ENCODE measurements at regions not wholly inside any gene's neighbourhood (a gene's known extent, or its start where the extent isn't known, plus 50 kb on each side); places are given as distances from the start of the nearest gene placed in this dataset.

DNA sequence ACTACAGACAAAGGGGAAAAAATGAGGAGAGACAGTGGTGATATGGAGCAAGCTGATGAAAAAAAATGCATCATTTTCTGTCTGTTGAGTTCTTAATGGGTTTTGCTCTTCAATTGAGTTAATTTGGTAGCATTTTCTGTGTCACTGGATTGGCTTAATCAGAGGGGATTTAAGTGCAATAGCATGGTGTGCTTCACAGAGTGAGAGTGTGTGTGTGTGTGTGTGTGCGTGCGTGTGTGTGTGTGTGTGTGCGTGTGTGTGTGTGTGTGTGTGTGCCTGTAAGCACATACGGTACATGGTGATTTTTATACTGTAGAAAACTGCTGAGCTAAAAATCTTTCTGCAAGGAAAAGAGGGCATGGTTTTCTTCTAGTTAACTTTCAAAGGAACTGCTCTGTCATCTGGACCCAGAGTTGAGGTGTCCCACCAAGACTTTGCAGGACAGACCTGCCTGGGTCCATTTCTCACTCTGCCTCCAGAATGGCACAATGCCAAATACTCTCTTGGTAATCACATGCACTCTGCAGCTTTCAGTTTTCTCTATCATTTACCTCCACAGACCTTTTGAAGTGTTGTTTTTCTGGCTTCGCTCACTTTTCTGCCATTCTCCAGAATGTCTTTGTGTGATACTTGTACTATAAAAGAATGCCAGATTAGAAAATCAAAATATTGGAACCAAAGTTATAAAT is 952.6 kb upstream of the SOX9 start:
- TF ChIP-seq CTCF (IDR thresholded peaks at IDR 0.05): no peak
- H3K36me3 ChIP-seq: no peaks in the 10 kb centered on the region
- no peaks in the 10 kb centered on the region for H3K9me3 ChIP-seq
- H3K27ac ChIP-seq: no peak overlapping the region
- no peaks in the 10 kb centered on the region for H3K4me1 ChIP-seq
- no peak overlapping the region for H3K4me3 ChIP-seq
- intact Hi-C loops (cut with DNase I): no loop called here
- H3K27me3 ChIP-seq: no peaks in the 10 kb centered on the region
- no peak for DNase-seq (ENCODE audit: low spot score in 2 of 2)

DNA sequence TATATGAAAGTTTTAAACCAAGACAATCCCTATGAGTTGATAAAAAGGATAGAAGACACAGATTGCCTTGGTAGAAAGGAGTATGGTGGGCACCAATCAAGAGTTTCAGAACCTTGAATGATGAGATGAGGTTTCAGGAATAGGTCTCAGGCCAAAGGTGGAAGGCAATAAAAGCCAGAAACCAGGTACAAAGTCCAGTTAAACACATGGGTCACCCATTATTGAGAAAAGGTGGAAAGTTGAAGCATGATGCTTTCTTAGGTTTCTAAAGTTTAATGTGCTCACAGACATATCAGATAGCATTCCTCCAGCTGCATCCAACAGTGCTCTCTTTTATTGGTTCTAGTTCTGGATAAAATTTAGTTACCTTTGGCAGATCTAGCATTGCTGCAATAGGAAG is 950.8 kb upstream of the SOX9 start:
- TF ChIP-seq CTCF (IDR thresholded peaks at IDR 0.05): no peak
- intact Hi-C loops (cut with DNase I): no loop called here
- no peaks in the 10 kb centered on the region for H3K36me3 ChIP-seq

GRCh38 chr17:71171270-71171669 is 949.5 kb upstream of the SOX9 start:
- intact Hi-C loops (cut with DNase I): no loop called here
- DNase-seq (ENCODE audit: low spot score in 2 of 2): no peak
- Histone ChIP-seq H3K27ac (no peak overlapping the region), H3K4me1 (no peaks in the 10 kb centered on the region), H3K9me3 (no peaks in the 10 kb centered on the region), H3K4me3 (no peak overlapping the region), H3K27me3 (no peaks in the 10 kb centered on the region), H3K36me3 (no peaks in the 10 kb centered on the region)
- TF ChIP-seq CTCF (IDR thresholded peaks at IDR 0.05): no peak

More for the DNA sequence above, 950.8 kb upstream of the SOX9 start:
- no peak for DNase-seq (ENCODE audit: low spot score in 2 of 2)
- Histone ChIP-seq H3K27ac (no peak overlapping the region), H3K9me3 (no peaks in the 10 kb centered on the region), H3K4me3 (no peak overlapping the region), H3K4me1 (no peaks in the 10 kb centered on the region), H3K27me3 (no peaks in the 10 kb centered on the region)

DNA sequence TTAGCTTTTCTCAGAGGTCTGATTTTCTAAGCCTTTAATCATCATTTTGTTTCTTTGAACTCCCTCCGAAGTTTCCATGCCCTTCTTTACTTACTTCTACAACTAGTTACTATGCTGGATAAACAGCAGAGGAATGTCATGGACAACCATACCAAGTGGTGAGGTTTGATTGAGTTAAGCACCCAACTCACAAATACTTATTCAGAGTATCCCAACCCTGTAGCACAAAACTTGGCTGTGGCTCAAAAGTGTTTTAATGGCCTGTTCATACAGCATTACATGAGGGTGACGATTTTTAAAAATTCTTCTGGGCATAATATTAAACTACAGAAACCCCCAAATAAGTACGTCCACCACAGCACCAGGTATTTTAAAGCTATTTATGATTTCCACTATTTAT is 946.8 kb upstream of the SOX9 start:
- no peak for TF ChIP-seq CTCF (IDR thresholded peaks at IDR 0.05)
- Histone ChIP-seq H3K9me3 (no peaks in the 10 kb centered on the region), H3K27ac (no peak overlapping the region), H3K36me3 (no peaks in the 10 kb centered on the region), H3K4me3 (no peak overlapping the region), H3K4me1 (no peaks in the 10 kb centered on the region), H3K27me3 (no peaks in the 10 kb centered on the region)
- no peak for DNase-seq (ENCODE audit: low spot score in 2 of 2)
- intact Hi-C loops (cut with DNase I): no loop called here

GRCh38 chr17:71176331-71176730 is 944.5 kb upstream of the SOX9 start:
- no peaks in the 10 kb centered on the region for H3K9me3 ChIP-seq
- no peaks in the 10 kb centered on the region for H3K27me3 ChIP-seq
- H3K27ac ChIP-seq: no peak overlapping the region
- H3K36me3 ChIP-seq: no peaks in the 10 kb centered on the region
- H3K4me3 ChIP-seq: no peak overlapping the region
- H3K4me1 ChIP-seq: no peaks in the 10 kb centered on the region
- intact Hi-C loops (cut with DNase I): no loop called here
- DNase-seq (ENCODE audit: low spot score in 2 of 2): no peak
- no peak for TF ChIP-seq CTCF (IDR thresholded peaks at IDR 0.05)
